Activated CD8-positive, alpha-beta memory T cell treated with anti-CD3 and anti-CD28 coated beads for 24 hours (primary cell): ENCODE measurements at regions not wholly inside any gene's neighbourhood (a gene's known extent, or its start where the extent isn't known, plus 50 kb on each side); places are given as distances from the start of the nearest gene placed in this dataset.

ENCODE experiments used
- DNase-seq: peaks from one replicate; pipeline ENCODE4 v3.0.0-alpha.2; 2020

GRCh38 chr9:95754533-95755420, 120.7 kb upstream of the ERCC6L2 start:
- DNase-seq, result no peak

DNA sequence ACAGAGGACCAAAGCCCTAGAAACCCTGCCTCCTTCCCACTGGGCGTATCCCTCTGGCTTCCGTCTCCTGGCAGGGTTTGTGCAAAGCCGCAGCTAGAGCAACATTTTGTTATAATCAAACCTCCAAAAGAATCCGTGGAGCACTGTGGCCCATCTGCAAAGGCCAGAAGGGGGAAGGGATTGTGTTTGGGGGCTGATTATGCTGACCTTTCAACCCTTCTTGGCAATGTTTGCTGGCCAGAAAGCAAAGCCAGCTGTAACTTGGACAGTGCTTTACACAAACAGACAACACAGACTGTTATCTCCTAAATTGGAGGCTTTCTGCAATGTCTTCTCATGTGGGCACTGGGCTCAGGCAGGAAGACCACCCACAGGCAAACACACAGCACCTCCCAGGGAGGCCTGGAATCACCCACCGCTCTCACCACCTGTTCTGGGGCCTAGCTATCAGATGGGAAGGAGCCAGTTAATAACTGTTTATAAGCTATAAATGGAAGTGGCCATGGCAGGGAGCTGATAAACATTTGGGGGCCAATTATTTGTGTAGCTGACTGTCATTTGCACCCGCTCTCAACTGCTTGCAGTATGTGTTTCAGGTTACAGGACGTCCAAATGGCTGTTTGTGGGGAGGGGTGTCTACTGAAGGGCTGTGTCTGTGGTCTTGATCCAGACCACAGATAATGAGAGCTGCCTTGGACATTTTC, 121.6 kb upstream of the ERCC6L2 start:
- no peak for DNase-seq

DNA sequence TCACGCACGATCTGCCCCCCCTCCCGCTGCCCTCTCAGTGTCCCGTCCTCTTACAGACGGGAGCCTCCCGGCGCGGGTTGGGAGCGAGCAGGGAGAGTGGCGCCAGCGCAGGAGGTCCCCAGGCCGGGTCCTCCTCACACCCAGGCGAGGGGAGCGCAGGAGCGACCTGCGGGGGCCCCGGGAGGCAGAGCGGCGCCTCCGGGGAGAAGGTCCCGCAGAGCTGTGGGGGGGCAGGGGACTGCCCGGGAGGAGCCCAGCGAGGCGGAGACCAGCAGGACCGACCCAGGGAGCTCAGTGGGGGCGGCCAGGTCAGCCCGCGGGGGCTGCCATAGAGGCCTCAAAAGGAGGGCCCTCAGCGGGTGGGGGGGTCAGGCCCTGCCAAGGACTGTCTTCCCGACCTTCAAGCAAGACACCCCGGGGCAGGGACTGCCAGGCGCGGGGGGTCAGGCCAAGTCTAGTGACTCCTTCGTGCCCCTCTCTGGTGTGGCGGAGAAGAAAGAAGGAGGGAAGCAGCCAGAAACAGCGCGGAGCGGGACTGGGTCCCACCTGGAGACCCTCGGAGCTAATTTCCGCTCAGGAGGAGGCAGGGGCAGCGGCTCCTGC, 123.3 kb upstream of the ERCC6L2 start:
- DNase-seq, result no peak

DNA sequence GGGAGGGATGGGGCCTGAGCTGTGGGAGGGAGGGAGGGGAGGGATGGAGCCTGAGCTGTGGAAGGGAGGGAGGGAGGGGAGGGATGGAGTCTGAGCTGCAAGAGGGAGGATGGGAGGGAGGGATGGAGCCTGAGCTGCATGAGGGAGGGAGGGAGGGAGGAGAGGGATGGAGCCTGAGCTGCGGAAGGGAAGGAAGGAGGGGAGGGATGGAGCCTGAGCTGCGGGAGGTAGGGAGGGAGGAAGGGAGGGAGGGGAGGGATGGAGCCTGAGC, 124.0 kb upstream of the ERCC6L2 start:
- no peak for DNase-seq

DNA sequence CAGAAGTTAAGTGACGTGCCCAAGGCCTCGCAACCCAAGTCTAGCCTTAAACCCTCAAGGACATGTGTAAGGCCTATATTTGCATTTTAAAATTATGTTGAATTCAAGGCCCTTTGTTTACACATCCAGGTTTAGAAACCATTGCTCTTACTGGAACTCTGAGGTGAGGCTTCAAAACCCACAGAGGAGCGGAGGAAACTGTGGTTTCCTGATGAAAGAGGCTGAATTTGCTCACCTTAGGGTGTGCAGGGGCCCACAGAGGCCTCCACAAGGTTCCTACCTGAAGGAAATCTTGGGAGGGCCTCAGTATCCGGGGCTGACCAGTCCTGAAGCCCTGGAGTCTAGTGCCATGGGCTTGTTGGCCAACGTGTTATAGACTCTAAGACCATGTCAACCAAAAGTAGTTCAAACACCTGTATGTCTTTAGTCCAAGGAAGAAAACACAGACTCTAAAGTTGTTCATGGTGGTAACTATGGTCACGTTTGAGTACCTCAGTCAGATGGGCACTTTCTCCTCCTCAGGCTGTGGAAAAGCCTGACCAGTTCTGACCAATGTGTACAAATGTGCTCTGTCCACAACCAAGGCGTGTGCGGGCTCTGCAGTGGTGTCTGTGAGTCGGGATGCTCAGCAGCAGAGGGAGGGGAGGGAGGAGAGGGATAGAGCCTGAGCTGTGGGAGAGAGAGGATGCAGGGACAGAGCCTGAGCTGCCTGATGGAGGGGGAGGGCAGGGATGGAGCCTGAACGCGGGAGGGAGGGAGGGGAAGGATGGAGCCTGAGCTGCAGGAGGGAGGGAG, 124.6 kb upstream of the ERCC6L2 start:
- DNase-seq, result no peak

GRCh38 chr9:95749493-95749892, 126.0 kb upstream of the ERCC6L2 start:
- no peak for DNase-seq

- no peak for DNase-seq
Observed at GRCh38 chr9:95746408-95747180, 128.9 kb upstream of the ERCC6L2 start.

DNA sequence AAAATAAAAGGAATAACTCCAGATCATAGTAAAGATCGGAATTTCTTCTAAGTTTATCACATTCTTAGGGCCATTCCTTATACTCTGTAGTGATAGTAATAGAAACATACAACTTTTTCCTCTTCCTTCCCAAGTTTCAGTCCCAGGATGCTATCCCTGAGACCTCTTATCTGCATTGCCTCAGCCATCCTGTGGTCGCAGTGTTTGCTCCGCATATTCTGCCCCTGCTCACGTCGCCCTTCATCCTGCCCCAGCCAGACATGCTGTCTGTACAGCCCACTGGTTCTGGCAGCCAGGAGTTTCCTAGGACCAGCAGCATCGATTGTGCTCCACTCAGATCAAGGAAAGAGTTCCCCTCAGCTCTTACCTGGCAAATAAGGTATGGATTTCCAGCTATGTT, 132.7 kb upstream of the ERCC6L2 start:
- no peak for DNase-seq

GRCh38 chr9:95741631-95742030, 133.9 kb upstream of the ERCC6L2 start:
- DNase-seq, result no peak

GRCh38 chr9:95740217-95741004, 135.1 kb upstream of the ERCC6L2 start:
- DNase-seq, result no peak

DNA sequence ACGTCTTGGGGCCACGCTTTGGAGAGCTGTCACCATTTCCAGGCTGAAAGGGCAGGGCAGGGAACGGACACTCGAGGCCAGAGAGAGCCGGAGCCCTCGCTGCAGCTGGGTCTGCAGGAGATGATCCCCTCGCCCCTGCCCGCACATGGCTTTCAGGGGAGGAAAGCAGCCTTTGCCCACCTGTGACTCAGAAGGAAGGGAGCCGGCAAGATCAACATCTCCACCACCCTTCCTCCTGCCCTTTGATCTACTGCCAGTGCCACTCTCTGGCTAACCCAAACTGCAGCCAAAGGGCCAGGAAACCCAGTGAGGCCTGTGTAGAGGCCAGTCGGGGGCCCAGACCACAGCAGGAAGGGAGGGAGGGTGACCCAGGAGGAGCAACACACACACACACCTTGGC, 137.1 kb upstream of the ERCC6L2 start:
- no peak for DNase-seq

DNA sequence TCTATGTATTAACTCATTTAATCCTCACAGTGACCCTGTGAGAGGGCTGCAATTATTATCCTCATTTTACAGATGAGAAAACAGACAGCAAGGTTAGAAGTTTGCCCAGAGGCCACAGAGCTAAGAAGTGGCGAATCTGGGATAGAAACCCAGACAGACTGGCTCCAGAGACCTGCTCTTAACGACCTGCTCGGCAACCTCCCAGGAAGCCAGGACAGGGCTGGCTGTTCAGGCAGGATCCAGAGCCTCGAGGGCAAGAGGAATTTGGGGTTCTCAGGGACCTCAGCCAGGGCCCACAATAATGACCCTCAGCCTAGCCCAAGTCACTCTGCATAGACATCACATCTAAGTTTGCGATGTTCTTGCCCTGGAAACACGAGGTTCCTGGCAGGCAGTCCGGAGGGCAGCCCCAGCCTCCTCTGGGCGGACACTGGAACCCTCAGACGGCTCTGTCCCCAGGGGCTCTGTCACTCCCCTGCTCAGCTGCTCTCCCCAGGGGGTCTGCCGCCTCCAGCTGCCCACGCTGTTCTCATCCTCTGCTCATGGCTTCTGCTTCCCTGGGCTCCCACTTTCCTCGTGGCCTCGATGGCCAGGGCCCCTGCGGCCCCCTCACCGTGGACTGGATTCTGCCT, 138.5 kb upstream of the ERCC6L2 start:
- DNase-seq, result no peak

DNA sequence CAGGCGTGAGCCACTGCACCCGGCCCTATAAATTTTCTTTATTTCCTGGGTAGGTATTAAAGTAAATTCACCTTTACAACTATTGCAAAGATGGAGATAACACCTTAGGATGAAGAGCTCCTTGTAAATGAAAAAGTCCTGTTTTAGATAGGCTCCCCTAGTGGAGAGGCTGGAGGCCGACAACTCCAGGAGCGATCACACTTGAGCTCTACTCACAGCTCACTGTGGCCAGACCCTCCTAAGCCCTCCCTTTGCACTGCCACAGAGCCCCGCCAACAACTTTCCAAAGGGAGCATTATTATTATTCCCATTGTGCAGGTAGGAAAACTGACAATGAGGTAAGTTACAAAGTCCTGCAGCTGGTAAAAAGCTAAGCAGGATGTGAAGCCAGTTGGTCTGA, 139.1 kb upstream of the ERCC6L2 start:
- no peak for DNase-seq

DNA sequence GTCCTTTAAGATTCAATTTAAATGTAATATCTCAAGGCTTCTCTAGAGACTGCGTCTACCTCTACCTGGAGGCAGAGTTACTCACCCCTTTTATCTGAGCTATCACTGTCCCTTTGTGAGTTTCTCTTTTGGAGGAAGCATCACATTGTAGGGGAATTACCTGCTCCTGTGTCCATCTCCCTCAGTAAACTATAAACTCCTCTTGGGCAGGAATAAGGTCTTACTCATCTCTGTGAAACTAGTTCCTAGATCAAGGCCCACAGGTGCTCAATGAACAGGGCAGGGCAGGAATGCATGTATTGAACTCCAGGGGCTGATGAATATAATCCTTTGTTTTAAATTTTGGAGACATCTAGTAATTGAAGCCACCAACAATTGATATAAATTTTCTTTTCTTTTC, 139.8 kb upstream of the ERCC6L2 start:
- no peak for DNase-seq

DNA sequence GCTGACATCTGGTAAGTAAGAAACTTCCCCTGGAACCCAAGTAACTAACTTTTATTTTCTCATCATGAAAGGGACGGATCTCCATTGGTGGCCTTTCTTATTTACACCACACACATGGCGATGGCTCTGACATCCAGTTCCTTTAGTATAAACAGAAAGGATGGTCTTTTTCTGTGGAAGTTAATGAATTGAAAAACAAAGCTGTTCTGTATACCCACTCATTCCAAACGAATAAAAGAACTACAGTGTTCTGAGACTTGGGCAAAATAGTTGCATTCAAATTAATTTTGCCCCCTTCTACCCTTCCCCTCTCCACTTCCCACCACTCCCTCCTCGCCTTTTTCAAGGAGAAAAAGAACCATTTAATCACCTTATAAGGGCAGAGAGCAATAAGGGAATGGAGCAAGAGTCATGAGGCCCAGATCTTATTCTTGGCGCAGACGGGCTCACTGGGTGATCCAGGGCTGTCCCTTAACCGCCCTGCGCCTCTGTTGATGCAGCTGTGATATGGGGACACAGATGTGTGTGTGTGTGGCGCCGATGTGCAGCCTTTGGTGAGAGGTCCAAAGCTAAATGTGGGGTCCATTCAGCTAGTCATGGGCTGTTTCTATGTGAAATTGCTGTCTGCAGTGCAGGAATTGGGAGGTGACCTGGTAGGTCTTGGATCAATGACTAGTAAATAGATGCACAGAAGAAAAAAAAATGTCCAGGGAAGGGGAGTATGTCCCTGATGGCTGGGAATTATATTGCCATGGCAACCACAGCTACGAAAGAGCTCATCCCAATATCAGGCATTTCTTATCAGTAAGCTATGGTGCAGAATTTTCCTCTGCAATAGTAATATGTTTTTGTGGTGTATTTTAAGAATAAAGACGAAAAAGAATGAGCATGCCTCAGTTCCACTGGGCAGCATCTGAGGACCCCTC, 141.5 kb upstream of the ERCC6L2 start:
- no peak for DNase-seq

GRCh38 chr9:95732802-95733688, 142.4 kb upstream of the ERCC6L2 start:
- no peak for DNase-seq

DNA sequence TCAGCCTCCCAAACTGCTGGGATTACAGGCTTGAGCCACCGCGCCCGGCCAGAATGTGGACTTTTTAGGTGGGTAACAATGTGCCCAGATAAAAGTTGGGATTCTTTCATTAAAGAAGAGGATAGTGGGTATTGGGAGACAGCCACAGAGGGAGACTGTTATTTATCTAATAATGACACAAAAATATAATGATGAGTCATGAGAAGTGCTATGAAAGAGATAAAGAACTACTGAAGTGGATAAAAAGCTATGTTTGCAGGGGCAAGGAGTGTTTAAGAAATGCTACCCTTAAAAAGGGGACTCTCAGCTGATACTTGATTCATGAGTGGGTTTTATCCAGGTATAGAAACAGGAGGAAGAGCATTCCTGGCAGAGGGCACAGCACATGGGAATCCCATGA, 143.6 kb upstream of the ERCC6L2 start:
- DNase-seq, result no peak

DNA sequence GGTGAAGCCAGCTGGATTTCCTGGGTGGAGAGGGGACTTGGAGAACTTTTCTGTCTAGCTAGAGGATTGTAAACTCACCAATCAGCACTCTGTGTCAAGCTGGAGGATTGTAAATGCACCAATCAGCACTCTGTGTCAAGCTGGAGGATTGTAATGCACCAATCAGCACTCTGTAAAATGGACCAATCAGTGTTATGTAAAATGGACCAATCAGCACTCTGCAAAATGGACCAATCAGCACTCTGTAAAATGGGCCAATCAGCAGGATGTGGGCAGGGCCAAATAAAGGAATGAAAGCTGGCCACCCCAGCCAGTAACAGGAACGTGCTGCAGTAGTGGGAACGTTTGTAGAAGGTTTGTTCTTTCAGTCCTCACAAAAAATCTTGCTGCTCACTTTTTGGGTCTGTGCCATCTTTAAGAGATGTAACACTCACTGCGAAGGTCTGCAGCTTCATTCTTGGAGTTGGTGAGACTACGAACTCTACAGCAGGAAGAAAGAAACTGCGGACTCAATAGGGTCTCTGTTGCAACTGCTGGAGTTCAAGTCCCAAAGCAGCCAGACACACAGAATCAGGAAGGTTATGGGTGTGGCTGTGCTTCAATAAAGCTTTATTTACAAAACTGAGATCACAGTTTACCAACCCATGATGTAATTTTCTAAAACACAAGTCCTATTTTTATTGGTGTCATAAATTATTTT, 145.7 kb upstream of the ERCC6L2 start:
- no peak for DNase-seq
